H1 (cell line): ENCODE measurements at regions not wholly inside any gene's neighbourhood (a gene's known extent, or its start where the extent isn't known, plus 50 kb on each side); places are given as distances from the start of the nearest gene placed in this dataset.

Experiments
- CTCF ChIA-PET: fragments of 300-600 bp; sonication (Branson Sonifier 250); formaldehyde crosslinking; loops from one replicate; lab custom pipeline; 2021; ENCODE audit not compliant: partially characterized antibody; lab: Charles Lee
- POLR2A ChIA-PET: fragments of 300-600 bp; sonication (Branson Sonifier 250); formaldehyde crosslinking; loops from one replicate; lab custom pipeline; 2021; ENCODE audit warnings: inconsistent platforms; ENCODE audit not compliant: partially characterized antibody; lab: Charles Lee
- DNase-seq, 2 experiments: peaks; one replicate each; pipeline versions ENCODE4 v3.0.0 to v3.0.0-alpha.2; 2010 to 2022; ENCODE audit warnings: low spot score in 2 of 2, low read depth in 1 of 2, mixed read lengths in 1 of 2
- FAIRE-seq: peaks from 2 replicates; lab custom pipeline; 2011; peaks lifted over from hg19 to GRCh38; lab: Jason Lieb, UNC
- H2AFZ ChIP-seq: 2 replicates; pipeline ENCODE4 v1.8.1; 2012; ENCODE audit warnings: low read length, inconsistent platforms
- H2AK5ac ChIP-seq: 2 replicates; pipeline ENCODE4 v1.6.1; 2013; ENCODE audit warnings: low read depth, low read length
- H2BK120ac ChIP-seq: replicated peaks from 2 replicates; pipeline ENCODE3; 2013; ENCODE audit warnings: low read depth, low read length, inconsistent platforms
- H2BK12ac ChIP-seq: 2 replicates; pipeline ENCODE4 v1.6.1; 2013; ENCODE audit warnings: low read depth, low read length
- H2BK15ac ChIP-seq: 2 replicates; pipeline ENCODE4 v1.6.1; 2013; ENCODE audit warnings: low read length
- H2BK20ac ChIP-seq: 2 replicates; pipeline ENCODE4 v1.6.1; 2013; ENCODE audit warnings: low read length
- H2BK5ac ChIP-seq: 2 replicates; pipeline ENCODE4 v1.6.1; 2013; ENCODE audit warnings: low read depth, low read length
- H3K14ac ChIP-seq: 2 replicates; pipeline ENCODE4 v1.6.1; 2013; ENCODE audit warnings: inconsistent platforms; ENCODE audit not compliant: insufficient read length
- H3K18ac ChIP-seq: 2 replicates; pipeline ENCODE4 v1.6.1; 2013; ENCODE audit warnings: low read length; ENCODE audit errors: extremely low read depth
- H3K23ac ChIP-seq: 2 replicates; pipeline ENCODE4 v1.6.1; 2013; ENCODE audit warnings: inconsistent platforms; ENCODE audit not compliant: insufficient read length
- H3K23me2 ChIP-seq: 2 replicates; pipeline ENCODE4 v1.6.1; 2013; ENCODE audit warnings: low read depth, low read length
- H3K27ac ChIP-seq: 2 replicates; pipeline ENCODE4 v1.6.1; 2011; ENCODE audit warnings: low read depth, low read length, inconsistent platforms
- H3K27me3 ChIP-seq, 4 experiments: replicated peaks in 1 of 4; 1 replicate in 1 of 4; 2 replicates in 3 of 4; pipeline versions ENCODE4 v1.6.1 to v1.8.1; 2011 to 2013; ENCODE audit warnings: low read length in 3 of 4, mild to moderate bottlenecking in 3 of 4, inconsistent platforms in 2 of 4, mixed read lengths in 2 of 4, moderate library complexity in 1 of 4; ENCODE audit not compliant: control insufficient read depth in 3 of 4, insufficient read depth in 3 of 4; ENCODE audit errors: extremely low read depth in 1 of 4
- H3K36me3 ChIP-seq, 4 experiments: 2 replicates each; pipeline versions ENCODE4 v1.6.1 to v1.8.1; 2011 to 2013; ENCODE audit warnings: mild to moderate bottlenecking in 4 of 4, low read length in 3 of 4, moderate library complexity in 2 of 4, control low read depth in 1 of 4, inconsistent platforms in 1 of 4; ENCODE audit not compliant: insufficient read depth in 4 of 4, control insufficient read depth in 2 of 4
- H3K4ac ChIP-seq: replicated peaks from 2 replicates; pipeline ENCODE3; 2013; ENCODE audit warnings: low read length, low read depth, mixed read lengths, inconsistent platforms; ENCODE audit not compliant: insufficient read length
- H3K4me1 ChIP-seq, 4 experiments: replicated peaks in 1 of 4; 1 replicate in 1 of 4; 2 replicates in 3 of 4; pipeline versions ENCODE4 v1.6.1 to v1.8.1; 2011 to 2013; ENCODE audit warnings: low read length in 3 of 4, inconsistent platforms in 2 of 4, mixed read lengths in 1 of 4; ENCODE audit not compliant: insufficient read depth in 4 of 4, control insufficient read depth in 3 of 4
- H3K4me2 ChIP-seq, 2 experiments: 2 replicates each; pipeline versions ENCODE4 v1.6.1 to v1.8.1; 2011 to 2013; ENCODE audit warnings: low read depth in 2 of 2, low read length in 2 of 2, control low read depth in 1 of 2, inconsistent platforms in 1 of 2, mild to moderate bottlenecking in 1 of 2; ENCODE audit not compliant: insufficient read depth in 1 of 2
- H3K4me3 ChIP-seq, 4 experiments: fragments of 200-600, 300-600 bp in 1 of 4; sonication (generic), shearing (Covaris generic), sonication (Bioruptor Twin) in 1 of 4; 2 replicates each; pipeline versions ENCODE4 v1.5.1 to v1.8.1; 2011 to 2016; ENCODE audit warnings: low read length in 4 of 4, low read depth in 3 of 4, control low read depth in 2 of 4, inconsistent platforms in 2 of 4, mild to moderate bottlenecking in 2 of 4, mixed read lengths in 1 of 4, moderate library complexity in 1 of 4; ENCODE audit not compliant: insufficient read depth in 2 of 4; ENCODE audit errors: extremely low read depth in 1 of 4
- H3K56ac ChIP-seq: replicated peaks from 2 replicates; pipeline ENCODE3; 2013; ENCODE audit warnings: low read depth, mild to moderate bottlenecking, mixed read lengths, low read length, inconsistent platforms; ENCODE audit not compliant: insufficient read length
- H3K79me1 ChIP-seq: 2 replicates; pipeline ENCODE4 v1.6.1; 2013; ENCODE audit warnings: low read depth, low read length, control low read depth
- H3K79me2 ChIP-seq, 2 experiments: 2 replicates each; pipeline versions ENCODE4 v1.6.1 to v1.8.1; 2012 to 2013; ENCODE audit warnings: low read length in 2 of 2, mild to moderate bottlenecking in 2 of 2, inconsistent platforms in 1 of 2; ENCODE audit not compliant: insufficient read depth in 2 of 2, control insufficient read depth in 1 of 2
- H3K9ac ChIP-seq, 4 experiments: replicated peaks in 1 of 4; 1 replicate in 1 of 4; 2 replicates in 3 of 4; pipeline versions ENCODE4 v1.6.1 to v1.8.1; 2011 to 2013; ENCODE audit warnings: low read depth in 3 of 4, low read length in 3 of 4, control low read depth in 2 of 4, mild to moderate bottlenecking in 2 of 4, moderate library complexity in 2 of 4, inconsistent platforms in 1 of 4; ENCODE audit errors: extremely low read depth in 1 of 4
- H3K9me3 ChIP-seq, 2 experiments: 2 replicates each; pipeline versions ENCODE4 v1.6.1 to v1.8.1; 2012 to 2013; ENCODE audit warnings: mild to moderate bottlenecking in 2 of 2, moderate library complexity in 2 of 2, control low read depth in 1 of 2, inconsistent platforms in 1 of 2, low read depth in 1 of 2, low read length in 1 of 2, mixed read lengths in 1 of 2; ENCODE audit not compliant: insufficient read depth in 2 of 2
- H4K20me1 ChIP-seq, 2 experiments: replicated peaks in 1 of 2; 2 replicates each; pipeline versions ENCODE3 to v1.8.1; 2011 to 2013; ENCODE audit warnings: inconsistent platforms in 2 of 2, low read length in 2 of 2, mild to moderate bottlenecking in 1 of 2; ENCODE audit not compliant: insufficient read depth in 2 of 2, control insufficient read depth in 1 of 2
- H4K5ac ChIP-seq: 2 replicates; pipeline ENCODE4 v1.6.1; 2013; ENCODE audit warnings: low read length, low read depth, mixed read lengths, inconsistent platforms; ENCODE audit not compliant: insufficient read length
- H4K8ac ChIP-seq: 2 replicates; pipeline ENCODE4 v1.8.0; 2013; ENCODE audit warnings: mild to moderate bottlenecking, moderate library complexity, low read length, inconsistent platforms; ENCODE audit not compliant: insufficient read depth; ENCODE audit errors: extremely low read depth
- H4K91ac ChIP-seq: replicated peaks from 2 replicates; pipeline ENCODE3; 2013; ENCODE audit warnings: low read length, mixed read lengths, inconsistent platforms; ENCODE audit not compliant: insufficient read length
- BACH1 ChIP-seq: IDR thresholded peaks from 2 replicates; pipeline ENCODE4 v1.6.1; 2012; ENCODE audit warnings: low read length, improper control_type of control experiment
- CREB1 ChIP-seq: IDR thresholded peaks from 2 replicates; pipeline ENCODE4 v1.6.1; 2012; ENCODE audit warnings: inconsistent platforms
- JUND ChIP-seq: IDR thresholded peaks from 2 replicates; pipeline ENCODE4 v1.6.1; 2011; ENCODE audit warnings: mild to moderate bottlenecking, improper control_type of control experiment, low read length
- PHF8 ChIP-seq: fragments of 200-600 bp; sonication (generic); conservative IDR thresholded peaks from 2 replicates; pipeline ENCODE4 v1.7.1; 2012; ENCODE audit warnings: low read depth, mild to moderate bottlenecking, inconsistent platforms, low read length, moderate library complexity
- POLR2AphosphoS5 ChIP-seq: IDR thresholded peaks from 2 replicates; pipeline ENCODE4 v1.6.1; 2011; ENCODE audit warnings: low read depth, low read length
- POU5F1 ChIP-seq: IDR thresholded peaks from 2 replicates; pipeline ENCODE4 v1.6.1; 2011; ENCODE audit warnings: low read depth, mild to moderate bottlenecking, low read length, moderate library complexity
- RNF2 ChIP-seq: fragments of 200-900, 300-1000 bp; sonication (generic); IDR thresholded peaks from 2 replicates; pipeline ENCODE4 v1.7.1; 2016; ENCODE audit warnings: borderline replicate concordance, low read depth, mild to moderate bottlenecking, antibody characterized with exemption, low read length; ENCODE audit not compliant: poor library complexity, severe bottlenecking; ENCODE audit errors: missing control alignments
- RXRA ChIP-seq: IDR thresholded peaks from 2 replicates; pipeline ENCODE4 v1.6.1; 2011; ENCODE audit warnings: low read depth, mild to moderate bottlenecking, low read length, moderate library complexity; ENCODE audit not compliant: insufficient read depth
- SAP30 ChIP-seq: fragments of 300-600 bp; sonication (generic); IDR thresholded peaks from 2 replicates; pipeline ENCODE4 v1.7.1; 2012; ENCODE audit warnings: low read length, moderate library complexity, mild to moderate bottlenecking, inconsistent platforms; ENCODE audit not compliant: insufficient read depth, insufficient replicate concordance
- SIRT6 ChIP-seq: IDR thresholded peaks from one replicate; pipeline ENCODE4 v1.7.1; 2012; ENCODE audit warnings: low read length, inconsistent platforms
- SIX5 ChIP-seq: IDR thresholded peaks from 2 replicates; pipeline ENCODE4 v1.6.1; 2011; ENCODE audit warnings: mild to moderate bottlenecking, low read depth, low read length
- TAF1 ChIP-seq: IDR thresholded peaks from 2 replicates; pipeline ENCODE4 v1.6.1; 2011; ENCODE audit warnings: mild to moderate bottlenecking, low read depth, low read length
- TBP ChIP-seq: IDR thresholded peaks from 2 replicates; pipeline ENCODE4 v1.6.1; 2011; ENCODE audit warnings: low read depth, low read length, improper control_type of control experiment
- TCF12 ChIP-seq: IDR thresholded peaks from 2 replicates; pipeline ENCODE4 v1.6.1; 2011; ENCODE audit warnings: low read depth, mild to moderate bottlenecking, low read length
- YY1 ChIP-seq: IDR thresholded peaks from 2 replicates; pipeline ENCODE4 v1.6.1; 2011; ENCODE audit warnings: low read depth, mild to moderate bottlenecking, low read length
- ZNF274 ChIP-seq: IDR thresholded peaks from 2 replicates; pipeline ENCODE4 v1.7.0; 2012; ENCODE audit warnings: low read length, borderline replicate concordance; ENCODE audit errors: extremely low read depth
- WGBS, 2 experiments: shearing (Covaris generic) in 1 of 2; methylation state at CpG; one replicate each; pipeline versions ENCODE4 v1.1.6 to v1.1.7; 2013 to 2015; ENCODE audit warnings: low lambda C conversion rate in 2 of 2, mixed read lengths in 2 of 2, inconsistent platforms in 1 of 2, low coverage in 1 of 2, missing lambda C conversion rate in 1 of 2; ENCODE audit not compliant: insufficient replicate concordance in 2 of 2, insufficient coverage in 1 of 2, insufficient read length in 1 of 2; ENCODE audit errors: extremely low coverage in 1 of 2, missing lambda C conversion rate in 1 of 2; 5-methylcytosine and 5-hydroxymethylcytosine counted together

DNA sequence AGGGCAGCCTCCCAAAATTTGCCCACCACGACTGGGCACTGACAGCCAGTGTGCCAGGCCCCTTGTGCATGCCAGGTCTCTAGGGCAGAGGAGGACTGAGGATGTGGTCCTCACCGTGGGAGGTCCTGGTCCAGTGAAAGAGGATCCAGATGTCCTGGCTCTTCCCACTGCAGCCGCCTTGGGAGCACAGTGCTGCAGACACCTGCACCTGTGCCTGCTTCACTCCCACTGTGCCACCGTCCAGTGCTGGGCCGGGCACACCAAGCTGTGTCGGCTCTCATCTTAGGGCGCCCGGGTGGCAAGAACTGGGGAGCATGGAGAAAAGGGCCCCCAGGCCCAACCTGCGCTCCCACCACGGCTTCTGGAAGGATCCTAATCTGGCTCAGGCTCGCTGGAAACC lies 1147.1 kb downstream of the BRD1 start:
- no peak overlapping the region for H3K4ac ChIP-seq
- WGBS, 2 experiments: 78% methylated on average over 11 of the region's 11 CpGs; no CpG with 5 or more reads in 1 of the 2 experiments
- H4K20me1 ChIP-seq: no peaks in the 10 kb centered on the region
- no peak for FAIRE-seq
- no peak overlapping the region for H2BK15ac ChIP-seq
- H3K9ac ChIP-seq: no peak overlapping the region
- H3K79me2 ChIP-seq: no peaks in the 10 kb centered on the region
- H3K56ac ChIP-seq: no peak overlapping the region
- no peak for DNase-seq
- H3K9me3 ChIP-seq: no peaks in the 10 kb centered on the region
- H3K27ac ChIP-seq: no peak overlapping the region
- H2BK5ac ChIP-seq: no peak overlapping the region
- CTCF ChIA-PET: interaction anchor here (1.7 kb wide), 1 partner anchor 19 kb away, joined by 5 read pairs; no protein-coding TSS in a partner anchor
- POLR2A ChIA-PET: interaction anchor here (0.9 kb wide), 1 partner anchor 30 kb away, joined by 3 read pairs; no protein-coding TSS in a partner anchor
- H3K18ac ChIP-seq: no peak overlapping the region
- H4K91ac ChIP-seq: no peak overlapping the region
- H3K4me3 ChIP-seq: no peak overlapping the region
- no peak overlapping the region for H2BK20ac ChIP-seq
- peaks cover 0 to 4% (median 2%) of the 10 kb centered on the region in 4 experiments; a peak in 3 of 7 replicates for H3K4me1 ChIP-seq
- no peak overlapping the region for H2BK12ac ChIP-seq
- H2AK5ac ChIP-seq: no peak overlapping the region
- no peak overlapping the region for H4K8ac ChIP-seq
- no peaks in the 10 kb centered on the region for H3K23me2 ChIP-seq
- no peak overlapping the region for H4K5ac ChIP-seq
- H3K4me2 ChIP-seq: no peak overlapping the region
- H3K79me1 ChIP-seq: no peaks in the 10 kb centered on the region
- H3K23ac ChIP-seq: no peak overlapping the region
- no peak overlapping the region for H2AFZ ChIP-seq
- no peaks in the 10 kb centered on the region for H3K36me3 ChIP-seq
- no peaks in the 10 kb centered on the region for H3K27me3 ChIP-seq
- no peak overlapping the region for H2BK120ac ChIP-seq
- H3K14ac ChIP-seq: no peak overlapping the region
- TF ChIP-seq RNF2 (no peak), BACH1 (no peak), POU5F1 (no peak), TBP (no peak), SAP30 (no peak), PHF8 (no peak), RXRA (no peak), ZNF274 (no peak), CREB1 (no peak), YY1 (no peak), TAF1 (no peak), JUND (no peak), POLR2AphosphoS5 (no peak), TCF12 (no peak), SIRT6 (no peak), SIX5 (no peak)
